GM18498 (cell line): ENCODE measurements at regions not wholly inside any gene's neighbourhood (a gene's known extent, or its start where the extent isn't known, plus 50 kb on each side); places are given as distances from the start of the nearest gene placed in this dataset.

Experiments
- ATAC-seq: cut with Tn5 transposase; IDR thresholded peaks from one replicate; pipeline ENCODE4 v1.9.1; 2021; ENCODE audit warnings: mild to moderate bottlenecking, moderate library complexity; ENCODE audit not compliant: unreplicated experiment

DNA sequence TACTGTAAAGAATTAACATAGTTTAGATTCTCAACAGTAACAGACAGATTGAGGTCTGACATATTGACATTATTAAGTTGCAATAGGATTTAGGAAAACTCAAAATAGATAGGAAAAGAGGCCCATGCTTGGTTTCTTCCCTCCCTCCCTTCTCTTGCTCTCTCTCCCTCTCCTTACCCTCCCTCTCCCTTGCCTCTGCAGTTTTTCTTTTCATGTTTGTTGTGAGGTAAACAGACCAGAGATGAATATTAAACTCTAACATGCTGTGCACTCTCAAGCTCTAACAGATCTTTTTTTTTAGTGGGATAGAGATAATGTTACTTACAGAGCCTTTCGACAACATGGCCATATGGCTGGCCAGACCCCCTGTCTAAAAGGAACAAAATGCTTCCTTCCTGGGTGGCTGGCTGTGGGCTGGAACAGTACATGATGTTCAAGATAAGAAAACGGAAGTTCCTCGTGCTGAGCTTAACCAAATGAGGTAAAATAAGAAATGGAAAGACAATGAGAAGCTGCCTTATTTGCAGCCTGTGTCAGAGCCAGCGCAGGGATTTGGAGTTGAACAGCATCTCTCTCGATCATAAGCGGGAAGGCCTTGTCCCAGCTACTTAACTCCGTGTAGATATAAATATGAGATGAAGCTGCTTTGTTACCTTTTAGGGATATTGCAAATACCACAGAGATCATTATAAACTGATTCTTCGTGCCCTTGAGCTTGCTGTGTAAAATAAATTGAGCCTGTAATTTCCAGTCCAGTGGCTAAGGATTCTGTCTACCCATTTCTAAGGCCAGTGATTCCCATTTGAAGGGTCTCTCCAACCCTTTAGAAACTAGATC, 391.9 kb upstream of the NPVF start:
- ATAC-seq, result no peak

DNA sequence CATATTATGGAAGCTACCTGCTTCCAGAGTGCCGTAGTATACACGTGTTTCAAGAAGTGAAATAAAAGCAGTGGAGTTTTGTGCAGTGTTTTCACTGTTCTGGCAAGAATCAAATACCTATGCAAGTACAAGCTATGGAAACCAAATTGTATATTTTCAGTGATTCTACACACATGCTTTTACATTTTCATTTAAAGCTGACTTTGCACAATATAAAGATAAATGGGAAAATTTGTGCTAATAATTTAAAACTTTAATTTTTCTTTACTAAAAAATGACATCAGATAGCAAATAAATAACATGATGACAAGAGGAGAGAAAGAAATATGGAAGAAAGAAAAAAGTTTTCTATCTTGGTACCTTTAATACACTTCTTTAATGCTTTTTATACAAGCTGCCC, 393.7 kb upstream of the NPVF start:
- ATAC-seq, result no peak

DNA sequence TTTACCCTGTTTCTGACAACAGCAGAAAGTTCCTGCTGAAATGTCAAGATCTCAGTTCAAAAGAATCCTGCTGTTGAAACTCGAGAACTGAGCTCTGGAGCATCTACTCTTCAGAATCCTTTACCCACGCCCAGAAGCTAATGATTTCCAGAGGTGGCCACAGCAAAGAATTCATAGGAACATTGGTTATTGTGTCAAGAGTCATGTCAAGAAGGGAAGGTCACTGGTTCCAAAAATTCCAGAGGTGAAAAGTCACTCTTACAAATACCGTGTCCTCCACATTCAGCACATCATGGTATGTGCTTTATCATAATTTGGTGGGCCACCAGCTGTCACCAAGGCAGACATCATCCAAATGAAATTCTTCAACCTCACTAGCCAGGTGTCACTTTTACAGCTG, 394.4 kb upstream of the NPVF start:
- ATAC-seq, result no peak

DNA sequence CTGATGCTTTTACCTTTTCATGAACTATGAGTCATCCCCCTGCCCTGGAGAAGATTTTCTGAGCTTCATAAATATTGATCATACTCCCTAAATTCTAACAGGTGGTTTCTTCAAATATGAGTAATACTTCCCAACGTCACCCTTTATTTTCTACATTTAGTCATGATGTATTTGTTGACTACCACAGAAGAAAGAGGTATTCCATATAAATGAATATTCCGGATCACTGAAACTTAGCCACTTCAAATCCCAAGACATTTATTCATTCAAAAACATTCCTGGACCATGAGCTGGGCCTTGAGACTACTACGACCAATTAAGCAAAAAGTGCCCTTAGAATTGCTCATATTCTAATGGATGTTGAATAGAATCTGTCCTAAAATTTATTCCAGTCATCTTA, 395.8 kb upstream of the NPVF start:
- ATAC-seq, result no peak

DNA sequence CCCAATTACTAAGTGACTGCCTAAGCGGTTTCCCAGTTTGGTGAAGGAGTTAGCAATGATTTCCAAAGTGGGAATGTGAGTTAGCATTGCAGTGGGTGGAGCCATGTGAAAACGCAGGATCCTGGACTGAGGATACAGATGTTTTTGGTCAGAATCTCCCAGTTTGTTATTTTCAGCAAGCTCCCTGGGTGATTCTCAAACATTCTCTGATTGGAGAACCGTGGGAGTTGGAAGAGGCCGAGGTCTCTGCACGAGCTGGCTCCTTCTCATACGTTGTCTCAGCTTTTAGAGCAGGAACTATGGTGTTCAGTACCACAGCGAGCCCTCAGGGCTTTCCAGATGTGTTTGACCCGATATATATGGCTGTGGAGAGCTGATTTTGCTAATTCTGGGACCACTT, 396.5 kb upstream of the NPVF start:
- no peak for ATAC-seq

DNA sequence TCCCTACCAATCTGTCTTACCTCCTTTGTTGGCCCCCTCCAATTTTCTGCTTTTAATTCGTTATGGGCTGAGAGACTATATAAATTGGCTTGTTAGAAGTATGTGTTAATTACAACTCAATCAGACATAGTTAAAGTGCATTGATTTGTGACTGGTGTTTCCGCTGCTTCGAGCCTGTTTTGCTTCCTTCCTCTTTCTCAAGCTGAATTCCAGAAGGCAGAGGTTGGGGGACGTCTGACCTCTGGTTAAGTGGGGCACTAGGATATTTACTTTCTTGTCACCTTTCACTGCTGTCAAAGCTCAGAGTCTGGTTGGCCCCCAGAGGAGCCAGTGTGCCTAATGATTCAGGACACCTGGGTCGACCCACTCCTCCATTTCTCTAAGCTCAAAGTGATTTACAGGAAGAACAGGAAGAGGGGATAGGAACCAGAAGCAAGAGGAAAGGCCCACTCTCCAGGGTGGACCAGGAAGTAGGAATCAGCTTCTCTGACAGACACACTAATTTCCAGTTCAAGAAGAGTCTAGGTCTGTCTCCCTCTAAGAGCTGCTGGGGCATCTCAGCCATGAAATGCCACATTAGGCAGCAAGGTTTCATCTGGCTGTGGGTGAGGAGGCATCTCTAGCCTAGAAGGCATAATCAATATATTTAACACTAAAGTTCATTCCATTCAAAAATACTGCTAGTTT, 397.2 kb upstream of the NPVF start:
- no peak for ATAC-seq

DNA sequence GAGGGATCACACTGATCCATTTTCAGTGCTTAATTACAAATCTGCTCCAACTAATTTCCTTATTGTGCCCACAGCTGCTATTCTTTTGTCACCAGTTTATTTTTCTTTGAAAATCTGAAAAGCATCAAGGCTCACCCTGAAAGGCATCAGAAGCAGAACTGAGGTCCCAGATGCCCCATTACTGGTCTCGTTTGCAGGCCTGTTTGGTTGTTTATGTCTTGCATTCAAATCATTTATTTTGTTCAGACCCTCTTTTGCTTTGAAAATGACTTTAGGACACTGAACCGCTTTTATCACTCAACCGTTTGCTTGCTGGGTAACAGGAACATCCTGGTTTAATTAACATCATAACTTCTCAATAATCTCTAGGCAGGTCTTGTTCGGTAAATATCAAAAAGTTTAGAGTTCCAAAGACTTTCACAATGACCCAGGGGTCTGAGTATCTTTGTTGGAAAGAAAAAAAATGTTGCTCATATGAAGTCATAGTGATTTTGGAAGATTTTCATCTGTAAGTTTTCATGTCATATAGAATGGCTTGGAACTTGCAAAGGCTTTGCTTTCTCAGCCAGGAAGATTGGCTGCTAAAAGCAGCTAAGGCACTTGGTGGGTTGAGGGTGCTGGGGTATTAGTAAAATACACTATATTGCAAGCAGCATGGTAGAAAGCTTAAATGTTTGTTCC, 398.3 kb upstream of the NPVF start:
- ATAC-seq, result no peak

DNA sequence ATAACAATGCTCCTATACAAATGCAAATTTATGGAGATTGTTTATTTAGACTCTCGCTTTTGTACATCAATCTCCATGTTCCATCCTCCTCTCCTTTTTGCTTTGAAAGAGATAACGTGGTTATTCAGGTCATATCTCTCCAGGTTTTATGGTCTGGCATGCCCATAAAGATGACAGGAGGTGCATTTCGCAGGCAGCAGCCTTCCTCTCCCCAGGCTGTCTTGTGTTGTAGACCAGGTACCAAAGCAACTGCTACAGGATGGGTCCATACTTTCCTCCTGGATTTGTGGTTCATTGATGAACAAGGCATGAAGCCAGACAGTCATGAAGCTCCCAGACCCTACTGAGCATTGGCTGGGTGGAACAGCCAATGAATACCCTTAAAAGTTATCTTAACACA, 400.2 kb upstream of the NPVF start:
- no peak for ATAC-seq

DNA sequence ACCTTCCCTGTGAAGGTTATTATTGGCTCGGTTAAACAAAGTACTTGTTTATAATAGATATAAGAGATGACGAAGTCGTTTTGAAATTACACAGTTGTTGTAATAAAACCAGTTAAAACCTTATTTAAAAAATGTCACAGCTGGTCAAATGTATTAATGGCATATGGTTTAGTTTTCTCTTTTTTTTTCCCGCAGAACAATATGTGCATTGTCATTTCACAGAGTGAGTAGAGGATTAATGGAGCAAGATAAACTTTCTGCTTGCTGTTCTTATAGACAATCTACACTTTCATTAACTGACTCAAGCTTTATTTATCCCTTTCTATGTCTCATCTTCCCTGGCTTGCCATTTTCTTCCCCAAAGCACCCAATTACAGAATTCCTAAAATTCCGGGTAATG, 404.3 kb upstream of the NPVF start:
- no peak for ATAC-seq

DNA sequence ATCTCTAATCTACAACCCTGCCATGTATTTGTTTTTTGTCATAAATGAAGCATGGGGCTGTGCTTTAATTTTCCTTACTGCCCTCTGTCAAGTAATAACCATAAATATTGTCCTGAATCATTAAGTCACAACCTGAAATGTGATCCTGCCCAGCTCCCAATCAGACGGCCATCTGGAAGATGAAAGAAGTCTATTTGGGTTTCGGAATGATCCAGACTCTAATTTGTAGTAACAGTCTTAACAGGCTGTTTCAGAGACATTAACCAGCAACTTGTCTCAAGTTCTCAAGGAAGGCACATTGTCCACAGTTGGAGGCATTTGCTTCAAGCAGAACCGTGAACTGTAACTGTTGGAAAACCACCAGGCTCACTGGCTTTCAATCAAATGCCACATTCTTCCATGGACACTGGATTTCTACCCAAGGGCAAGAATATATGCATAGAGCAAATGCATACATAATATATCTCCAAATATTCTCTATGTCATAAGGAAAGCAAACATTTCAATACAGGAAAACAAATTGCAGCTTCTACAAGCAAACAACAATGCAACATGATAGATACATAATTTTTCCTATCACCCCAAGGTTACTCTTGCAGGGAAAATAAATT, 405.2 kb upstream of the NPVF start:
- no peak for ATAC-seq

DNA sequence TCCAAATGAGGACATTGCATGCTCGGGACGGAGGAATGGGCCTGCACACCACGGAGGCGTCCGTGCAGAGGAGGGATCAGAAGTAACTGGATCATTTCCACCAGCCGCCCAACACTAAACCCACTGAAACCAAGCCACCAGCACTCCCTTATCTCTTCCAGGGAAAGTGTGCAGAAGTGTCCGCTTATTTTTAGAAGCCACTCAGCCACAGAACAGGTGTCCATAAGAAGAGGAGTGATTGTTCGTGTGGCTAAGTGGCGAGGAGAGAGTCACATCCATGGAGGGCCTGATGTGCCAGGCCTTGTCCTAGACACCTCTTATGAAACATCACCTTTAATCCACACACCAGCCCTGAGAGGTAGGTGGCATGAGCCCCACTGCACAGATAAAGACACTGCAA, 407.9 kb upstream of the NPVF start:
- no peak for ATAC-seq

DNA sequence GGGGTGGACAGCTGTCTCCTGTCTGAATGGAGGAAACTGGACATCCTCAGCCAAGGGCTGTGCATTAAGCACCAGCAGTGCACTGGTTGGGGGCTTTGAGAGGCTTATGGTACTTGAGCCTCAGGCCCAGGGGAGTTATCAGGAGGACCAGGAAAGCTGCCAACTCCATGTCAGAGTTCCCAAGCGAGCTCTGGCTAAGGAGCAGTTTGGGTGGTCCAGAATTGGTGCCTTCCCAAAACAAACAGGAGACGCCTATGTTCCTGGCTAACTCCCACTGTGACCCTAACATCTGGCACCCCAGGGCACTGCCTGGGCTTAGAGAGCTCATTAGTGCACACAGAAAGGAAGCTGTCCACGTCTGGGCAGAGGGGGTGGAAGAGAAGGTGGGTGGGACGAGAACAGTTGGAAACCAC, 408.6 kb upstream of the NPVF start:
- no peak for ATAC-seq

DNA sequence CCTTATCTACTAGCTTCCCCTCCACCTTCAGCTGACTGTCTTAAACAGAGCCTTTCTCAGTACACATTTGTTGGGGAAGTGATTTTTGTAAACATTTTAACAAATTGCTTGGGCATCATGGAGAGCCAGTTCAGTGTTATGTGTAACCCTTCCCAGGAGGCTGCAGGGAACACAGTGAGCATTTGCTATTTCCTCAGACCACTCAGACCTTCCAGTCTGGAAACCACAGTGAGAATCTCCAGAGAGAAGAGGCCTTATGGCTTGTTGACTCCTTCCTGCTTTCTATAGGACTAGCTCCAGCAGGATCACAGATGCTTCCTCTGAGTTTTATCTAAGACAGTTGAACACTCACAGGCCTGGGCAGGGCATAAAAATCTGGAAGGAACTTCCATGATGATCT, 409.8 kb upstream of the NPVF start:
- ATAC-seq, result no peak

DNA sequence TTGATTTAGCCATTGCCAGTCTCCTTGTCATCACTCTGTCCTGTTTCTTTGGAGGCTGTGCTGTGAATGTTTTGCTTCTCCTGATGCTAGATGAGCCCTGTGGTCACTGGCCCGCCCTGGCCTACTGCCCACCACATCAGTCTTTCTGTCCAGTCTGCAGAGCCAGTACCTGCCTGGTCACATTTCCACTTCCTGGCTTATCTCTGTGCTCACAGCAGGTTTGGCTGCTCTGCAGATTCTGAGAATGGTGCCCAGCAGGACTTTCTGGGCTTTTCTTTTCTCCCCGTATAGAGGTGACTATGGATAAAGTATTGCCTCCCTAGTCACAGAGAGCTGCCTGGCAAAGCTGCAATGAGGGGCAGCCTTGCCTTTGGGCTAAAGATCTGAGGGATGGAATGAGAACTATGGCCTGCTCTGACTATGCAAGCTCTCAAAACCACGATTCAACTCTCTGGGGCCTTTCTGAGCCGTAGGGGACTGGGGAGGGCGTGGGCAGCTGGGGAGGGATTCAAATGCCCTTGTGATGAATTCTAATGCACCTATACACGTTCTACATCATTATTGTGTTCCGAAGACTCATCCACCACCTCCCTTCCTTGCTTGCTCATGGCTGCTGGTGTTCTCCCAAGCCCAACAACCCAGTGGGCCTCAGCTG, 410.4 kb upstream of the NPVF start:
- no peak for ATAC-seq

DNA sequence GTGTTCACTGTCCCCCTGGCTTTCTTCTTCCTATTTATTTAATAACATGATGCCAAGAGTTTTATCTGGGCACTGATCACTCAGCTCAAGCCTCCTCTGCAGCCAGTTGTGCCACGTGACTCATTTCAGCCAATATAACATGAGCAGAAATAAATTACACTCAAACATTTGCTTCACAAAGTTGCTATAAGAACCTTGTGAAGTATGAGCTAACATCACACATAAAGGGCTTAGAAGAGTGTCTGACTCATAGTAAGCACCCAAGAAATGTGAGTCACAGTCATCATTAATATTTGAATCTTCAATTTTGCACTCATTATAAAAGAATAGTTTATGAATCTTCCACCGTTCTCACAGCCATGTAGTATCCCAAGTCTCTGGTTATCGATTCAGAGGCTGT, 414.6 kb upstream of the NPVF start:
- ATAC-seq, result no peak

DNA sequence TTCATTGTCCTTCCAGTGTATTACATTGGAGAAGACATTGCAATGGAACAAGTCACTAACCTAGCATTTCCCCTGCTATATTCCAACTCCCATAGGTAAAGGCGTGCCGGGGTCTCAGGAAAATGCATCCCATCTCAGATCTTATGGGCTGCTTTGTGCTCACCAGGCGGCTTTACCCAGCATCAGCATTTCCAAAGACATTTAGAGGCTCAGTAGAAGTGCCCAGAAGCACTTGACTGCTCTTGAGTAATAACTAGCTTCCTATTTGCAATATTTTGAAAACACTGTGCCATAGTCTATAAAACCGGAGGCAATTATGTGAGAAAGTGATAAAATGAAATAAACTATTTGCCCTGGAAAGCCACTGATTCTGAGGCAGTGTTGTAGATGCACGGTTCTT, 415.0 kb upstream of the NPVF start:
- ATAC-seq, result no peak

DNA sequence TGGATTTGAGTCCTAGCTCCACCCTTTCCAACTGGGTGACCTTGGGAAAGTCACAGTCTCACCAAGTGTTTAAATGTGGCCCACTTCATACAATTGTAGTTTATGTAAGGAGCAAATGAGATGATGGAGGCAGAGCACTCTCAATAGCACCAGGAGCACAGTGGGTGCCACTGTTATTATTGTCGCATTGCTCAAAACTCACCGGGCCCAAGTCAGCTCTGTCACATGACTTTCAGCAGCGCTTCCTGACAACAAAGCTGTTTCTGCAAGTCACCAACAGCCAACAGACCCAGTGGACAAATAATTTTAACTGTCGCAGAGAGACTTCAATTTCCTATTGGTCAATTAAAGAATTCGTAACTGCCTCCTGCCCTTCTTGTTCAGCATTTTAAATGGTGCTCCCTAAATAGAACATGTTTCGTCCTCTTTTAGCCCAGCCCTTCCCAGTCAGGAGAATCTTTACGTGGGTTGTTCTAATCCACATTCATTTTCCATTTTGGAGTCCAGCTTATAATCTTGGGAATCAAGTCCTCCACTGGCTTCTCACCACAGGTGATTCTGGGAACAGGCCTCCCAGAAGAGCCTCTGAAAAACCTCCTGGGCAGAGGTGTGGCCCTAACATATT, 415.6 kb upstream of the NPVF start:
- ATAC-seq, result no peak

DNA sequence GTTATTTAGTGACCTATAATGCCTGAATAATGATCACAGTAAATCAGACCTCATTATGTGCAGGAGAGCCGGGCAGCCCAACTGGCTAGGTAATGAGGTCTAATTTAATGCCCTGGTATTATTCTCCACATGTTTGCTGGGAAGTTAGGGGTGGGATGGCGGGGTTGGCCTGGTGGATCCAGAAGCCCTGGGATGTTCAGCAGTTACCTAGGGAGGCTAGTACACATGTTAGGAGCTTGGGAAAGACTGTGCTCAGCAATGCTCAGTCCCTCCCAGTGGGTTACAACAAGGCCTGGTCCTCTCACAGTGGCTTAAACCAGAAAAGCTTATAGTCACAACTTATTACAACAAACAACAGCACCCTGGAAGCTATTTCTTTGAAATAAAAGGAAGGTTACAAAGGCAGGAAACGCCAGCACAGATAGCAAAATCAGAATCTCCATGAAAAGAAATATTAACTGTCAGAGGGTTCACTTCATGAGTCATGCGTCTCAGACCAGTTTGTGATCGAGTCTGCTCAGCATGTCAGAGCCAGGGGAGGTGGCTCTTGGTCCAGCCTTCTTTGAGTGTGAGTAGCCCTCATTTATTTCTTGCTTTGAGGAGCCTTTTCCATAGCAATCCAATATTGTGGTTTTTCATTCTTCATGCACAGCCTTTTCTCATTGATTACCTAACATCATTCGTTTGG, 418.6 kb upstream of the NPVF start:
- no peak for ATAC-seq

DNA sequence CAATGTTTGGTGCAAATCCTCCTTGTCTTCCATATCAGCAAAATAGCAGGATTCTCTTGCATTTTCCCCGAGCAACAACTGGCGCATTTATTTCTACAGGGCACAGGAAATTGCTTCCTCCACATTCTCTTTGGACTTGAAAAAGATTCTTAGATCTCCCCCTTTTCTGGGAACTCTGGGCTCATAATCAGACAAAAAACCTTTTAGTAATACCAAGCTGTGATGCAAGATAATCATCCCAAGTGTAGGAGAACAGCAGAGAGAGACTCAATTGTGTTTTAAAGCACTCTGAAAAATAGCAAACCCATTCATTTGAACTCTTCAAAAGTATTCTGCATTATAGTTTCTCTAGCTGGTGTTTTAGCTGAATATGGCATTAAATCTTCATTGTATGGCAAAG, 419.6 kb upstream of the NPVF start:
- ATAC-seq, result no peak

DNA sequence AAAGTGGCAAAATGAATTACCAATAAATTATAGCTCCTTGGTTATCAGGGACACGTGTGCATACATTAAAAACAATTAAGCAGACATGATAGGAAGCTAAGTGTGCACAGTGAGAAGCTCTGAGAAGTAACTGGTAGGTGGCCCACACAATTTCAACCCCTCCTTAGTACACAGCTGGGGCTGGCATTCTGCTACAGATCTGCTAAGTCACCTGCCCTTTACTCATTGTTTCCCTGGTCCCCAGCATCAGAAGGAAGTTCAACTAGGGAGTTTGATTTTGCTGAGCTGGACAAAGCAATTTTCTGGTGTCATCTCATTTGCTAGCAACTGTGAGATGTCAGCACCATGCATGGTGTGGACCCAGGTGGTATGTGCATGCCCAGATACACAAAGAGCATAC, 424.1 kb upstream of the NPVF start:
- no peak for ATAC-seq
